GM10266 (cell line): ENCODE measurements at regions not wholly inside any gene's neighbourhood (a gene's known extent, or its start where the extent isn't known, plus 50 kb on each side); places are given as distances from the start of the nearest gene placed in this dataset.

Source experiments
- DNase-seq: peaks from one replicate; pipeline ENCODE4 v3.0.0; 2012; ENCODE audit errors: extremely low spot score
- CTCF ChIP-seq: IDR thresholded peaks from 2 replicates; pipeline ENCODE4 v1.5.1; 2012; ENCODE audit warnings: mild to moderate bottlenecking, low read depth; ENCODE audit not compliant: control insufficient read depth, insufficient read depth; ENCODE audit errors: missing control alignments

GRCh38 chr18:65039578-65039977 is 711.2 kb upstream of the CDH7 start:
- TF ChIP-seq CTCF = no peak
- DNase-seq = no peak

- no peak for TF ChIP-seq CTCF
- DNase-seq = no peak
Observed at GRCh38 chr18:65035701-65036100, 715.1 kb upstream of the CDH7 start.

GRCh38 chr18:65025756-65026155 is 725.1 kb upstream of the CDH7 start:
- DNase-seq = no peak
- TF ChIP-seq CTCF = no peak

GRCh38 chr18:65021021-65021420 is 729.8 kb upstream of the CDH7 start:
- DNase-seq = no peak
- no peak for TF ChIP-seq CTCF

GRCh38 chr18:65018184-65018583 is 732.6 kb upstream of the CDH7 start:
- no peak for DNase-seq
- no peak for TF ChIP-seq CTCF

GRCh38 chr18:65017372-65017760 is 733.4 kb upstream of the CDH7 start:
- DNase-seq = no peak
- no peak for TF ChIP-seq CTCF

GRCh38 chr18:65016631-65017371 is 734.0 kb upstream of the CDH7 start:
- TF ChIP-seq CTCF = no peak
- DNase-seq = no peak
